HL-60 (cell line): ENCODE measurements at regions not wholly inside any gene's neighbourhood (a gene's known extent, or its start where the extent isn't known, plus 50 kb on each side); places are given as distances from the start of the nearest gene placed in this dataset.

Experiments used
- POLR2AphosphoS5 ChIP-seq: IDR thresholded peaks from 2 replicates; pipeline ENCODE4 v1.6.1; 2012; ENCODE audit warnings: low read depth
- TF ChIP-seq, protein P1 (sequence below): IDR thresholded peaks from one replicate; pipeline ENCODE4 v1.5.1; 2011; ENCODE audit warnings: low read length, control low read depth, inconsistent platforms; ENCODE audit not compliant: insufficient read depth
- TF ChIP-seq, protein P2 (sequence below): IDR thresholded peaks from 2 replicates; pipeline ENCODE4 v1.6.1; 2012; ENCODE audit warnings: low read depth; ENCODE audit not compliant: insufficient replicate concordance

DNA sequence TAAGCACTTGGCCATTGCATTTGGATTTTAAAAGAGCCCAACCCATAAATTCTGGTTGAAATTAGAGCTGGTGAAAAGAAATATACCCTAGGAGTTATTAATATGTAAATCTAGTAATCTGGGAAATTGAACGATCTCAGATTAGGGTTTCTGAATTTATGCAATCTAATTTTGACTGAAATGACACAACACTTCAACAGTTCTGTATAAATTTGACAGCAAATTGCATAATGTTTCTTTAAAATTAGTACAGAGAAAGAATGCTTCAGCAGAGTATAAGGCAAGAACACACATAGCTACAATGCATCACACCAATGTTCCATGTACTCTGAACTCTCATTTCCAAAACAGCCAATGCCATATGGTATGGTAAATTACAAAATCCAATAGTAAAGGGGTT is 201.5 kb upstream of the ITGA4 start:
- TF ChIP-seq, protein P1, sequence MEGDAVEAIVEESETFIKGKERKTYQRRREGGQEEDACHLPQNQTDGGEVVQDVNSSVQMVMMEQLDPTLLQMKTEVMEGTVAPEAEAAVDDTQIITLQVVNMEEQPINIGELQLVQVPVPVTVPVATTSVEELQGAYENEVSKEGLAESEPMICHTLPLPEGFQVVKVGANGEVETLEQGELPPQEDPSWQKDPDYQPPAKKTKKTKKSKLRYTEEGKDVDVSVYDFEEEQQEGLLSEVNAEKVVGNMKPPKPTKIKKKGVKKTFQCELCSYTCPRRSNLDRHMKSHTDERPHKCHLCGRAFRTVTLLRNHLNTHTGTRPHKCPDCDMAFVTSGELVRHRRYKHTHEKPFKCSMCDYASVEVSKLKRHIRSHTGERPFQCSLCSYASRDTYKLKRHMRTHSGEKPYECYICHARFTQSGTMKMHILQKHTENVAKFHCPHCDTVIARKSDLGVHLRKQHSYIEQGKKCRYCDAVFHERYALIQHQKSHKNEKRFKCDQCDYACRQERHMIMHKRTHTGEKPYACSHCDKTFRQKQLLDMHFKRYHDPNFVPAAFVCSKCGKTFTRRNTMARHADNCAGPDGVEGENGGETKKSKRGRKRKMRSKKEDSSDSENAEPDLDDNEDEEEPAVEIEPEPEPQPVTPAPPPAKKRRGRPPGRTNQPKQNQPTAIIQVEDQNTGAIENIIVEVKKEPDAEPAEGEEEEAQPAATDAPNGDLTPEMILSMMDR, result no peak
- TF ChIP-seq, protein P2, sequence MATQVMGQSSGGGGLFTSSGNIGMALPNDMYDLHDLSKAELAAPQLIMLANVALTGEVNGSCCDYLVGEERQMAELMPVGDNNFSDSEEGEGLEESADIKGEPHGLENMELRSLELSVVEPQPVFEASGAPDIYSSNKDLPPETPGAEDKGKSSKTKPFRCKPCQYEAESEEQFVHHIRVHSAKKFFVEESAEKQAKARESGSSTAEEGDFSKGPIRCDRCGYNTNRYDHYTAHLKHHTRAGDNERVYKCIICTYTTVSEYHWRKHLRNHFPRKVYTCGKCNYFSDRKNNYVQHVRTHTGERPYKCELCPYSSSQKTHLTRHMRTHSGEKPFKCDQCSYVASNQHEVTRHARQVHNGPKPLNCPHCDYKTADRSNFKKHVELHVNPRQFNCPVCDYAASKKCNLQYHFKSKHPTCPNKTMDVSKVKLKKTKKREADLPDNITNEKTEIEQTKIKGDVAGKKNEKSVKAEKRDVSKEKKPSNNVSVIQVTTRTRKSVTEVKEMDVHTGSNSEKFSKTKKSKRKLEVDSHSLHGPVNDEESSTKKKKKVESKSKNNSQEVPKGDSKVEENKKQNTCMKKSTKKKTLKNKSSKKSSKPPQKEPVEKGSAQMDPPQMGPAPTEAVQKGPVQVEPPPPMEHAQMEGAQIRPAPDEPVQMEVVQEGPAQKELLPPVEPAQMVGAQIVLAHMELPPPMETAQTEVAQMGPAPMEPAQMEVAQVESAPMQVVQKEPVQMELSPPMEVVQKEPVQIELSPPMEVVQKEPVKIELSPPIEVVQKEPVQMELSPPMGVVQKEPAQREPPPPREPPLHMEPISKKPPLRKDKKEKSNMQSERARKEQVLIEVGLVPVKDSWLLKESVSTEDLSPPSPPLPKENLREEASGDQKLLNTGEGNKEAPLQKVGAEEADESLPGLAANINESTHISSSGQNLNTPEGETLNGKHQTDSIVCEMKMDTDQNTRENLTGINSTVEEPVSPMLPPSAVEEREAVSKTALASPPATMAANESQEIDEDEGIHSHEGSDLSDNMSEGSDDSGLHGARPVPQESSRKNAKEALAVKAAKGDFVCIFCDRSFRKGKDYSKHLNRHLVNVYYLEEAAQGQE, result no peak
- no peak for TF ChIP-seq POLR2AphosphoS5
